NT2/D1 (cell line): ENCODE measurements at regions not wholly inside any gene's neighbourhood (a gene's known extent, or its start where the extent isn't known, plus 50 kb on each side); places are given as distances from the start of the nearest gene placed in this dataset.

Source experiments
- SUZ12 ChIP-seq: IDR thresholded peaks from 2 replicates; pipeline ENCODE4 v1.6.1; 2011; ENCODE audit not compliant: insufficient read length, insufficient read depth; ENCODE audit errors: extremely low read depth
- YY1 ChIP-seq: IDR thresholded peaks from 2 replicates; pipeline ENCODE4 v1.6.1; 2011; ENCODE audit not compliant: insufficient read length, insufficient read depth
- ZNF274 ChIP-seq: IDR thresholded peaks from 2 replicates; pipeline ENCODE4 v1.6.1; 2011; ENCODE audit warnings: mild to moderate bottlenecking, low read depth, low read length

DNA sequence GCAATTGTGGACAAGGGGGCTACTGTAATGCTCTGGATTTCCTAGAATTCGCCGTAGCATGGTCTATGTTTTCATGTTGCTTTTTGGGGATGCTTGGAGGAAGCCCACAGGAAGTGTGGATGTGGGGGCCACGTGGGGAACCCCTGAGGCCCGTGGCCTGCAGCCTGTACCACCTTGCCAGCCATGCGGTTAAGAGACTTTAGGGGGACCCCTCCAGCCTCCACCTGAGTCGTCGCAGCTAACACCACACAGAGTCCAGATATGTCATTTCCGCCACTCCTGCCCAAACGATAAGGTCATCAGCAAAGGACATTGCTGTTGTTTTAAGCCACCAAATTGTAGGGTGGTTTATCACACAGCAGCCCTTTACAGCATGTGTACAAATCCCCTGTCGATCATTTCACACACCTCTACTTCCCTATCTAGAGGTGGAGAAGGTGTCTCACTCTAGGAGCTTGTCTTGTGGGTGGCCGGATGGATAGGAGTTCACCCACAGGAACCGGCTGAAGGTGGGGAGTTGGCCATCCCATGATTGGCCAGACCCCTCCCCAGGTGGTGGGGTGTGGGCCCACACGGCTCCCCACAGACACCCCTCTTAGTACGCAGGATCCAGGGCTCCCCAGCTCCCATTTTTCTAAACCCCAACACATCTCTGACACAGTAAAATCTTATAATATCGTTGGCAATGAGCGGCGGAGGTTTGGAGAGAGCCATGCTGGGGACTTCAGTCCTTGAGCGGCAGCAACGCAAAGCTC, 226.7 kb downstream of the TEX29 start:
- TF ChIP-seq YY1 (no peak), ZNF274 (no peak), SUZ12 (no peak)
